Osteoblast (primary cell): ENCODE measurements at regions not wholly inside any gene's neighbourhood (a gene's known extent, or its start where the extent isn't known, plus 50 kb on each side); places are given as distances from the start of the nearest gene placed in this dataset.

ENCODE experiments used
- DNase-seq: peaks from one replicate; pipeline ENCODE4 v3.0.0; 2011; ENCODE audit warnings: low spot score, mixed read lengths; ENCODE audit not compliant: insufficient read length; ENCODE audit errors: missing footprints
- H2AFZ ChIP-seq: 2 replicates; pipeline ENCODE4 v1.6.0; 2011; ENCODE audit warnings: mild to moderate bottlenecking, low read length
- H3K27ac ChIP-seq: 2 replicates; pipeline ENCODE4 v1.5.1; 2011; ENCODE audit warnings: mild to moderate bottlenecking, low read depth, low read length, moderate library complexity
- H3K27me3 ChIP-seq: 2 replicates; pipeline ENCODE4 v1.6.0; 2012; ENCODE audit warnings: mild to moderate bottlenecking, control low read depth, inconsistent platforms, low read length, moderate library complexity; ENCODE audit not compliant: insufficient read depth
- H3K36me3 ChIP-seq: 2 replicates; pipeline ENCODE4 v1.5.1; 2011; ENCODE audit warnings: mild to moderate bottlenecking, low read length, control low read depth, moderate library complexity; ENCODE audit not compliant: insufficient read depth
- H3K4me1 ChIP-seq: 2 replicates; pipeline ENCODE4 v1.5.1; 2011; ENCODE audit warnings: mild to moderate bottlenecking, low read length, control low read depth, moderate library complexity; ENCODE audit not compliant: insufficient read depth
- H3K4me2 ChIP-seq: 2 replicates; pipeline ENCODE4 v1.6.0; 2011; ENCODE audit warnings: mild to moderate bottlenecking, low read length; ENCODE audit not compliant: insufficient read depth
- H3K4me3 ChIP-seq: fragments of 200-600 bp; sonication (generic); 3 replicates; pipeline ENCODE4 v1.5.1; 2012; ENCODE audit warnings: mild to moderate bottlenecking, low read length, inconsistent platforms; ENCODE audit not compliant: insufficient read depth
- H3K79me2 ChIP-seq: 2 replicates; pipeline ENCODE4 v1.6.0; 2012; ENCODE audit warnings: mild to moderate bottlenecking, low read length, control low read depth, inconsistent platforms; ENCODE audit not compliant: insufficient read depth
- H3K9me3 ChIP-seq: 2 replicates; pipeline ENCODE4 v1.5.1; 2011; ENCODE audit warnings: low read depth, low read length, control low read depth
- H4K20me1 ChIP-seq: 2 replicates; pipeline ENCODE4 v1.6.0; 2012; ENCODE audit warnings: mild to moderate bottlenecking, low read length, control low read depth; ENCODE audit not compliant: insufficient read depth
- TF ChIP-seq, protein P1 (sequence below): IDR thresholded peaks from 2 replicates; pipeline ENCODE4 v1.5.1; 2011; ENCODE audit warnings: mild to moderate bottlenecking, low read depth, low read length, moderate library complexity; ENCODE audit errors: extremely low read depth

DNA sequence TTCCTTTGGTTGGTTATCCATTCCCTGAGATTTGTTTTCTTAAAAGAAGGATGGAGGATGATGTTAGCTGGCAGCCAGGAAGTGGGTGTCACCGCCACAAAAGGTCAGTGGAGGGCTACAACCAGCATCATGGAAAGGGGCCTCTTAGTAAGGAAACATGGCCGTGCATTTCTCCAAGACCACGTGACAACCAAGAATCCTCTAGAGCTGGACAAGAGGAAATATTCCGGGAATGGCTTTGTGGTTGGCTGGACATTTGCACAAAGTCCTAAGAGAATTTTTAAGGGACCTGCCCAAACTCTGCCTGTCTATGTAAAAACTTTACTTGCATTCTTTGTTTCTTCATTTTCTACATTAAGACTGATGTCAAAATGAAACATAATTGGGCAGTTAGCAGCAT lies 399.9 kb upstream of the MARCKS start:
- no peaks in the 10 kb centered on the region for H4K20me1 ChIP-seq
- peak overlapping the region; percentile 56 for H3K4me2 ChIP-seq
- peaks cover 25% of the 10 kb centered on the region for H3K4me1 ChIP-seq
- peak overlapping the region; percentile 33 for H2AFZ ChIP-seq
- H3K4me3 ChIP-seq: no peak overlapping the region
- TF ChIP-seq, protein P1, sequence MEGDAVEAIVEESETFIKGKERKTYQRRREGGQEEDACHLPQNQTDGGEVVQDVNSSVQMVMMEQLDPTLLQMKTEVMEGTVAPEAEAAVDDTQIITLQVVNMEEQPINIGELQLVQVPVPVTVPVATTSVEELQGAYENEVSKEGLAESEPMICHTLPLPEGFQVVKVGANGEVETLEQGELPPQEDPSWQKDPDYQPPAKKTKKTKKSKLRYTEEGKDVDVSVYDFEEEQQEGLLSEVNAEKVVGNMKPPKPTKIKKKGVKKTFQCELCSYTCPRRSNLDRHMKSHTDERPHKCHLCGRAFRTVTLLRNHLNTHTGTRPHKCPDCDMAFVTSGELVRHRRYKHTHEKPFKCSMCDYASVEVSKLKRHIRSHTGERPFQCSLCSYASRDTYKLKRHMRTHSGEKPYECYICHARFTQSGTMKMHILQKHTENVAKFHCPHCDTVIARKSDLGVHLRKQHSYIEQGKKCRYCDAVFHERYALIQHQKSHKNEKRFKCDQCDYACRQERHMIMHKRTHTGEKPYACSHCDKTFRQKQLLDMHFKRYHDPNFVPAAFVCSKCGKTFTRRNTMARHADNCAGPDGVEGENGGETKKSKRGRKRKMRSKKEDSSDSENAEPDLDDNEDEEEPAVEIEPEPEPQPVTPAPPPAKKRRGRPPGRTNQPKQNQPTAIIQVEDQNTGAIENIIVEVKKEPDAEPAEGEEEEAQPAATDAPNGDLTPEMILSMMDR: no peak
- no peaks in the 10 kb centered on the region for H3K79me2 ChIP-seq
- no peaks in the 10 kb centered on the region for H3K36me3 ChIP-seq
- H3K9me3 ChIP-seq: no peaks in the 10 kb centered on the region
- DNase-seq: peak; percentile 81
- H3K27me3 ChIP-seq: no peaks in the 10 kb centered on the region
- peak overlapping the region; percentile 82 for H3K27ac ChIP-seq

DNA sequence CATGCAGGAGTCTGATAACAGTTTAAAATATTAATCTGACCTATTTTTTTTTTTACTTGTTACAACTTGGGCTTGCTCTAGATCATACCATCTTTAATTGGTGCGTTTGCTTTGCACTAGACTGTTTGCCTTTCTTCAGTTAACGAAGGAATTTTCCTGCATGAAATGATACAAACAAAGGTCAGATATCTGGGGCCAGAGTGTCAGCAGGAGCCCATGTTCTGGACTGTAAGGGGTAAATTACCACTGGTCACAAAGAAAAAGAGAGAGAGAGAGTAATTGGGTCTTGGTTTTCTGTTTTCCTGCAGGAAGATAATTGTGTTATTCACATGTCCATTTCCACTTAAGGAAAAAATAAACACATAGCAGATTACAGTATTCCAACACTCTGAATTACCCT lies 399.4 kb upstream of the MARCKS start:
- TF ChIP-seq, protein P1: no peak
- H3K4me1 ChIP-seq: peaks cover 25% of the 10 kb centered on the region
- peak overlapping the region; percentile 33 for H2AFZ ChIP-seq
- peak overlapping the region; percentile 56 for H3K4me2 ChIP-seq
- H4K20me1 ChIP-seq: no peaks in the 10 kb centered on the region
- H3K79me2 ChIP-seq: no peaks in the 10 kb centered on the region
- no peak overlapping the region for H3K4me3 ChIP-seq
- H3K27ac ChIP-seq: peak overlapping the region; percentile 82
- DNase-seq: no peak
- H3K27me3 ChIP-seq: no peaks in the 10 kb centered on the region
- no peaks in the 10 kb centered on the region for H3K9me3 ChIP-seq
- H3K36me3 ChIP-seq: no peaks in the 10 kb centered on the region

DNA sequence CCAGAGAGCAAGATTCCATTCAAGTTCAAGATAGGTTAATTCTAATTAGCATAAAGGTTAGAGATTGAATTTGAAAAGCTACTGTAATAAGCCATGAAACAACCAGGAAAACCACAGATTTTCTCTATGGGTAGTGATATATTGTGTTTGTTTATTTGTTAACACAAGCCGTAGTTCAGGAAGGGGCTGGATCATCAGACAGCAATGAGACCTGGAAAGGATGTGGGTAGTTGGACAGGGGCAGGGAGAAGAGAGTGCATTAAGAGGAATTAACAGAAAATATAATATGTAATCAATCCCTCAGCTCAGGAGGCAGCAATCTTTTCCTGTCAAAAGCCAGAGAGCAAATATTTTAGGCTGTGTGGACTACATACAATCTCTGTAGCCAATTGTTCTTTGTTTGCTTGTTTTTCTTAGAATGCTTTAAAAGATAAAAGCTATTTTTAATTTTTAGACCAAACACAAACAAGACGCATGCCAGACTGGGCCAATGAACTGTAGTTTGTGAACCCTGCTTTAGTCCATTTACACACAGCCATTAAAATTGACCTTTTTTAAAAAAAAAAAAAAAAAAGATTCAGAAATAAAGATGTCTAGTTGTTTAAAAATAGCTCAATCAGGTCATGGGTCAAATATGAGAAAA lies 398.7 kb upstream of the MARCKS start:
- Histone ChIP-seq H3K79me2 (no peaks in the 10 kb centered on the region), H3K9me3 (no peaks in the 10 kb centered on the region), H3K36me3 (no peaks in the 10 kb centered on the region), H3K27me3 (no peaks in the 10 kb centered on the region), H3K4me3 (no peak overlapping the region), H3K27ac (peak overlapping the region; percentile 82), H3K4me1 (peaks cover 25% of the 10 kb centered on the region), H2AFZ (peak overlapping the region; percentile 33), H3K4me2 (peak overlapping the region; percentile 56), H4K20me1 (no peaks in the 10 kb centered on the region)
- no peak for DNase-seq
- TF ChIP-seq, protein P1: no peak

DNA sequence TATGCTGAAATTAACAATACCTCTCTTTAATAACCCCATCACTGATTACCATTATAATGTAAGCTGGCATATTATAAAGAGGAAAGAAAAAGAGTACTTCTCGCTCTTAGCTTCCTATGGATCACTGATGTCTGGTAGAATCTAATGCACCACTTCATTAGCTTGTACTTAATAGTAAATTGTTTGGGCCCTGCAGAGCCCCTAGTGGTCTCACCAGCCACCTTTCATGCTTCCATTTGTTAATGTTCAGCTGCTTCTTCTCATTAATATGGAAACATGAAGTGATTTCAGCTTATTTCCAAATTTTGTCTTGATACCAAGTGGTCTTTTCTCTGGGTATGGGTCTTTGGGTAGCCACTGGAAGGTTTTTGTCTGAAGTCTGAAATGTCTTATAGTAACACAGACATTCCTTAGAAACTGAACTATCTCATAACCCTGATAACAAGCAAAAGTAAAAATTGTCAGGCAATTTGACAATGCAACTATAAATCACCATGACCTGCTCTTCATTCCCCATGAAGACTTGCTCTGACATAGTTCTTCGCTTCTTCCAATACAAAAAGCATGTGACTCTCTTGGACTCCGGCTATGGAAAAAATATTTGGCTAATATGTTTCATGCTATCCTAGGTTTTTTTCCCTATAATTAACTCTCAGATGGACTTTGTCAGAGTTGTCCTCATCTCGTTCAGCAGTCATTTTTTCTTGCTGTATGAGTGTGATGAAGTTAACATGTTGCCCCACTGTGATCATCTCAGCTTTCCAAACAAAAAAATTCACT lies 395.8 kb upstream of the MARCKS start:
- H4K20me1 ChIP-seq: no peaks in the 10 kb centered on the region
- peaks cover 39% of the 10 kb centered on the region for H3K4me1 ChIP-seq
- no peaks in the 10 kb centered on the region for H3K9me3 ChIP-seq
- H3K36me3 ChIP-seq: no peaks in the 10 kb centered on the region
- H3K79me2 ChIP-seq: no peaks in the 10 kb centered on the region
- TF ChIP-seq, protein P1: peak; percentile 41
- H3K4me3 ChIP-seq: no peak overlapping the region
- H2AFZ ChIP-seq: no peak overlapping the region
- peak overlapping the region; percentile 29 for H3K27ac ChIP-seq
- H3K27me3 ChIP-seq: no peaks in the 10 kb centered on the region
- no peak for DNase-seq
- no peak overlapping the region for H3K4me2 ChIP-seq
